HepG2 (cell line): ENCODE measurements at regions not wholly inside any gene's neighbourhood (a gene's known extent, or its start where the extent isn't known, plus 50 kb on each side); places are given as distances from the start of the nearest gene placed in this dataset.

Experiments
- FOXA3 ChIP-seq: IDR thresholded peaks from 2 replicates; pipeline ENCODE4 v1.6.1; 2016; ENCODE audit warnings: missing genetic modification reagents, missing compliant biosample characterization
- GABPA ChIP-seq, 2 experiments: IDR thresholded peaks; 2 replicates each; pipeline ENCODE4 v1.6.1; 2011 to 2016; ENCODE audit warnings: low read depth in 2 of 2, low read length in 1 of 2, missing biosample characterization in 1 of 2, missing genetic modification characterization in 1 of 2
- GATAD1 ChIP-seq: IDR thresholded peaks from 2 replicates; pipeline ENCODE4 v1.6.1; 2016; ENCODE audit warnings: missing genetic modification reagents, missing compliant biosample characterization
- HDAC1 ChIP-seq: sonication (generic); formaldehyde crosslinking; IDR thresholded peaks from 2 replicates; pipeline ENCODE4 v1.5.1; 2020; ENCODE audit warnings: mild to moderate bottlenecking, missing genetic modification reagents
- MTA3 ChIP-seq: sonication (generic); formaldehyde crosslinking; IDR thresholded peaks from 2 replicates; pipeline ENCODE4 v1.4.0; 2020; ENCODE audit warnings: missing genetic modification reagents
- RBM22 ChIP-seq: fragments of 200-400 bp; formaldehyde crosslinking; optimal IDR thresholded peaks from 2 replicates; pipeline ENCODE3; 2017; ENCODE audit warnings: mild to moderate bottlenecking, low read length, moderate library complexity
- SP2 ChIP-seq: sonication (generic); formaldehyde crosslinking; IDR thresholded peaks from 2 replicates; pipeline ENCODE4 v1.5.1; 2020; ENCODE audit warnings: mild to moderate bottlenecking, missing genetic modification reagents
- ZNF274 ChIP-seq: sonication (generic); formaldehyde crosslinking; IDR thresholded peaks from 2 replicates; pipeline ENCODE4 v1.5.1; 2020; ENCODE audit warnings: mild to moderate bottlenecking, missing genetic modification reagents
- TF ChIP-seq, protein P1 (sequence below): sonication (generic); formaldehyde crosslinking; IDR thresholded peaks from 2 replicates; pipeline ENCODE4 v1.5.0; 2020; ENCODE audit warnings: mild to moderate bottlenecking, missing genetic modification reagents, moderate library complexity
- TF ChIP-seq, protein P2 (sequence below): IDR thresholded peaks from 2 replicates; pipeline ENCODE4 v1.6.1; 2016; ENCODE audit warnings: low read depth, missing genetic modification reagents, missing compliant biosample characterization
- TF ChIP-seq, protein P3 (sequence below): IDR thresholded peaks from 2 replicates; pipeline ENCODE4 v1.6.1; 2012; ENCODE audit warnings: inconsistent platforms
- TF ChIP-seq, protein P4 (sequence below): sonication (generic); formaldehyde crosslinking; IDR thresholded peaks from 2 replicates; pipeline ENCODE4 v1.5.0; 2020; ENCODE audit warnings: mild to moderate bottlenecking, missing genetic modification reagents

DNA sequence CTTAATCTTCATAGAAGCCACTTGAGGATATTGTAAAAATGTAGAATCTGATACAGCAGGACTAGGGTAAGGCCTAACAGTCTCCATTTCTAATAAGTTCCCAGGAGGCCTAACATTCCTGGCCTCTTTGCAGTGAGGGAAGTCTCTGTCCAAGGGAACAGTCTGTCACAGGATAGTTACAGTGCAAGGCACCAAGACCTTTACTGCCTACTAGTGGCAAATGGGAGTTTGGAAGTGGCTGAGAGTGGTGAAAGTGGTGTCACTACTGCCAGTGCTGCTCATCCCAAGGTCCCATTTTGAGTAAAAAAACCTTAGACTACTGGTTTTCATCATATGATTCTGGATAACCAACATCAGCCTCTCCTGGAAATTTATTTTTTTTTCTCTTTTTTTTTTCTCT, 619.5 kb upstream of the SEMA3D start:
- TF ChIP-seq, protein P1, sequence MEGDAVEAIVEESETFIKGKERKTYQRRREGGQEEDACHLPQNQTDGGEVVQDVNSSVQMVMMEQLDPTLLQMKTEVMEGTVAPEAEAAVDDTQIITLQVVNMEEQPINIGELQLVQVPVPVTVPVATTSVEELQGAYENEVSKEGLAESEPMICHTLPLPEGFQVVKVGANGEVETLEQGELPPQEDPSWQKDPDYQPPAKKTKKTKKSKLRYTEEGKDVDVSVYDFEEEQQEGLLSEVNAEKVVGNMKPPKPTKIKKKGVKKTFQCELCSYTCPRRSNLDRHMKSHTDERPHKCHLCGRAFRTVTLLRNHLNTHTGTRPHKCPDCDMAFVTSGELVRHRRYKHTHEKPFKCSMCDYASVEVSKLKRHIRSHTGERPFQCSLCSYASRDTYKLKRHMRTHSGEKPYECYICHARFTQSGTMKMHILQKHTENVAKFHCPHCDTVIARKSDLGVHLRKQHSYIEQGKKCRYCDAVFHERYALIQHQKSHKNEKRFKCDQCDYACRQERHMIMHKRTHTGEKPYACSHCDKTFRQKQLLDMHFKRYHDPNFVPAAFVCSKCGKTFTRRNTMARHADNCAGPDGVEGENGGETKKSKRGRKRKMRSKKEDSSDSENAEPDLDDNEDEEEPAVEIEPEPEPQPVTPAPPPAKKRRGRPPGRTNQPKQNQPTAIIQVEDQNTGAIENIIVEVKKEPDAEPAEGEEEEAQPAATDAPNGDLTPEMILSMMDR (CRISPR knock-in tag) = 0 out of 2 replicates have a peak, but pooled peaks have one; percentile 11
- no peak for TF ChIP-seq GABPA (IDR thresholded peaks at IDR 0.05; ENCODE audit: low read depth, low read length)
- TF ChIP-seq GABPA (CRISPR knock-in tag; IDR thresholded peaks at IDR 0.05; ENCODE audit: low read depth) = no peak
- TF ChIP-seq, protein P2, sequence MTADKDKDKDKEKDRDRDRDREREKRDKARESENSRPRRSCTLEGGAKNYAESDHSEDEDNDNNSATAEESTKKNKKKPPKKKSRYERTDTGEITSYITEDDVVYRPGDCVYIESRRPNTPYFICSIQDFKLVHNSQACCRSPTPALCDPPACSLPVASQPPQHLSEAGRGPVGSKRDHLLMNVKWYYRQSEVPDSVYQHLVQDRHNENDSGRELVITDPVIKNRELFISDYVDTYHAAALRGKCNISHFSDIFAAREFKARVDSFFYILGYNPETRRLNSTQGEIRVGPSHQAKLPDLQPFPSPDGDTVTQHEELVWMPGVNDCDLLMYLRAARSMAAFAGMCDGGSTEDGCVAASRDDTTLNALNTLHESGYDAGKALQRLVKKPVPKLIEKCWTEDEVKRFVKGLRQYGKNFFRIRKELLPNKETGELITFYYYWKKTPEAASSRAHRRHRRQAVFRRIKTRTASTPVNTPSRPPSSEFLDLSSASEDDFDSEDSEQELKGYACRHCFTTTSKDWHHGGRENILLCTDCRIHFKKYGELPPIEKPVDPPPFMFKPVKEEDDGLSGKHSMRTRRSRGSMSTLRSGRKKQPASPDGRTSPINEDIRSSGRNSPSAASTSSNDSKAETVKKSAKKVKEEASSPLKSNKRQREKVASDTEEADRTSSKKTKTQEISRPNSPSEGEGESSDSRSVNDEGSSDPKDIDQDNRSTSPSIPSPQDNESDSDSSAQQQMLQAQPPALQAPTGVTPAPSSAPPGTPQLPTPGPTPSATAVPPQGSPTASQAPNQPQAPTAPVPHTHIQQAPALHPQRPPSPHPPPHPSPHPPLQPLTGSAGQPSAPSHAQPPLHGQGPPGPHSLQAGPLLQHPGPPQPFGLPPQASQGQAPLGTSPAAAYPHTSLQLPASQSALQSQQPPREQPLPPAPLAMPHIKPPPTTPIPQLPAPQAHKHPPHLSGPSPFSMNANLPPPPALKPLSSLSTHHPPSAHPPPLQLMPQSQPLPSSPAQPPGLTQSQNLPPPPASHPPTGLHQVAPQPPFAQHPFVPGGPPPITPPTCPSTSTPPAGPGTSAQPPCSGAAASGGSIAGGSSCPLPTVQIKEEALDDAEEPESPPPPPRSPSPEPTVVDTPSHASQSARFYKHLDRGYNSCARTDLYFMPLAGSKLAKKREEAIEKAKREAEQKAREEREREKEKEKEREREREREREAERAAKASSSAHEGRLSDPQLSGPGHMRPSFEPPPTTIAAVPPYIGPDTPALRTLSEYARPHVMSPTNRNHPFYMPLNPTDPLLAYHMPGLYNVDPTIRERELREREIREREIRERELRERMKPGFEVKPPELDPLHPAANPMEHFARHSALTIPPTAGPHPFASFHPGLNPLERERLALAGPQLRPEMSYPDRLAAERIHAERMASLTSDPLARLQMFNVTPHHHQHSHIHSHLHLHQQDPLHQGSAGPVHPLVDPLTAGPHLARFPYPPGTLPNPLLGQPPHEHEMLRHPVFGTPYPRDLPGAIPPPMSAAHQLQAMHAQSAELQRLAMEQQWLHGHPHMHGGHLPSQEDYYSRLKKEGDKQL (CRISPR knock-in tag) = no peak
- TF ChIP-seq RBM22 = no peak
- TF ChIP-seq, protein P3, sequence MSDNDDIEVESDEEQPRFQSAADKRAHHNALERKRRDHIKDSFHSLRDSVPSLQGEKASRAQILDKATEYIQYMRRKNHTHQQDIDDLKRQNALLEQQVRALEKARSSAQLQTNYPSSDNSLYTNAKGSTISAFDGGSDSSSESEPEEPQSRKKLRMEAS = no peak
- no peak for TF ChIP-seq SP2 (CRISPR knock-in tag)
- TF ChIP-seq, protein P4, sequence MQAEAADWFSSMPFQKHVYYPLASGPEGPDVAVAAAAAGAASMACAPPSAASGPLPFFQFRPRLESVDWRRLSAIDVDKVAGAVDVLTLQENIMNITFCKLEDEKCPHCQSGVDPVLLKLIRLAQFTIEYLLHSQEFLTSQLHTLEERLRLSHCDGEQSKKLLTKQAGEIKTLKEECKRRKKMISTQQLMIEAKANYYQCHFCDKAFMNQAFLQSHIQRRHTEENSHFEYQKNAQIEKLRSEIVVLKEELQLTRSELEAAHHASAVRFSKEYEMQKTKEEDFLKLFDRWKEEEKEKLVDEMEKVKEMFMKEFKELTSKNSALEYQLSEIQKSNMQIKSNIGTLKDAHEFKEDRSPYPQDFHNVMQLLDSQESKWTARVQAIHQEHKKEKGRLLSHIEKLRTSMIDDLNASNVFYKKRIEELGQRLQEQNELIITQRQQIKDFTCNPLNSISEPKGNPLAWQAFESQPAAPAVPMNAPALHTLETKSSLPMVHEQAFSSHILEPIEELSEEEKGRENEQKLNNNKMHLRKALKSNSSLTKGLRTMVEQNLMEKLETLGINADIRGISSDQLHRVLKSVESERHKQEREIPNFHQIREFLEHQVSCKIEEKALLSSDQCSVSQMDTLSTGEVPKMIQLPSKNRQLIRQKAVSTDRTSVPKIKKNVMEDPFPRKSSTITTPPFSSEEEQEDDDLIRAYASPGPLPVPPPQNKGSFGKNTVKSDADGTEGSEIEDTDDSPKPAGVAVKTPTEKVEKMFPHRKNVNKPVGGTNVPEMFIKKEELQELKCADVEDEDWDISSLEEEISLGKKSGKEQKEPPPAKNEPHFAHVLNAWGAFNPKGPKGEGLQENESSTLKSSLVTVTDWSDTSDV (CRISPR knock-in tag) = no peak
- TF ChIP-seq HDAC1 (CRISPR knock-in tag) = no peak
- no peak for TF ChIP-seq MTA3
- no peak for TF ChIP-seq FOXA3 (CRISPR knock-in tag)
- TF ChIP-seq GATAD1 (CRISPR knock-in tag) = no peak
- TF ChIP-seq ZNF274 (CRISPR knock-in tag) = no peak
